NCI-H1092 treated with DMSO at 0.1 percent for 48 hours (cell line): ENCODE measurements at regions not wholly inside any gene's neighbourhood (a gene's known extent, or its start where the extent isn't known, plus 50 kb on each side); places are given as distances from the start of the nearest gene placed in this dataset.

Source experiments
- DNase-seq: peaks from one replicate; lab custom pipeline; 2025; lab: John Stamatoyannopoulos, UW

GRCh38 chr2:61722318-61722717, 131.5 kb downstream of the FAM161A start:
- no peak for DNase-seq

GRCh38 chr2:61721382-61721781, 132.5 kb downstream of the FAM161A start:
- no peak for DNase-seq

- no peak for DNase-seq
These were observed 132.9 kb downstream of the FAM161A start for GRCh38 chr2:61720911-61721310.

- DNase-seq: no peak
These were observed 134.9 kb downstream of the FAM161A start for GRCh38 chr2:61718965-61719364.

GRCh38 chr2:61715506-61715905, 138.4 kb downstream of the FAM161A start:
- no peak for DNase-seq

GRCh38 chr2:61714210-61714609, 139.7 kb downstream of the FAM161A start:
- DNase-seq: no peak

GRCh38 chr2:61713457-61713856, 140.4 kb downstream of the FAM161A start:
- no peak for DNase-seq

- DNase-seq: no peak
These were observed 141.8 kb downstream of the FAM161A start for GRCh38 chr2:61712060-61712459.

- DNase-seq: no peak
These were observed 143.1 kb downstream of the FAM161A start for GRCh38 chr2:61710711-61711110.

GRCh38 chr2:61707984-61708852, 145.6 kb downstream of the FAM161A start:
- peak; percentile 87 for DNase-seq

- DNase-seq: no peak
These were observed 148.2 kb downstream of the FAM161A start for GRCh38 chr2:61705625-61706024.

- DNase-seq: no peak
These were observed 149.5 kb downstream of the FAM161A start for GRCh38 chr2:61704364-61704763.

- no peak for DNase-seq
These were observed 151.8 kb downstream of the FAM161A start for GRCh38 chr2:61702088-61702467.

- no peak for DNase-seq
These were observed 153.4 kb downstream of the FAM161A start for GRCh38 chr2:61700464-61700863.

GRCh38 chr2:61694312-61695274, 156.4 kb upstream of the XPO1 start:
- peak; percentile 28 for DNase-seq

GRCh38 chr2:61693744-61694143, 155.6 kb upstream of the XPO1 start:
- DNase-seq: no peak

GRCh38 chr2:61690078-61690596, 152.0 kb upstream of the XPO1 start:
- no peak for DNase-seq

GRCh38 chr2:61689568-61689967, 151.4 kb upstream of the XPO1 start:
- DNase-seq: no peak

- no peak for DNase-seq
These were observed 150.5 kb upstream of the XPO1 start for GRCh38 chr2:61688369-61689334.

- no peak for DNase-seq
These were observed 140.9 kb upstream of the XPO1 start for GRCh38 chr2:61679096-61679495.

GRCh38 chr2:61677942-61678341, 139.8 kb upstream of the XPO1 start:
- no peak for DNase-seq
